ENCODE measurements at regions not wholly inside any gene's neighbourhood (a gene's known extent, or its start where the extent isn't known, plus 50 kb on each side); places are given as distances from the start of the nearest gene placed in this dataset.

- no peak for DNase-seq
- H3K4me1 Mint-ChIP-seq = no peaks in the 10 kb centered on the region
- no peak for TF ChIP-seq CTCF (IDR thresholded peaks at IDR 0.05)
- no peaks in the 10 kb centered on the region for H3K36me3 Mint-ChIP-seq (ENCODE audit: low read depth)
- H3K9me3 Mint-ChIP-seq = no peaks in the 10 kb centered on the region
- no peaks in the 10 kb centered on the region for H3K27me3 Mint-ChIP-seq (ENCODE audit: low read depth, poor library complexity)
- H3K27ac Mint-ChIP-seq = no peak overlapping the region
- no peak overlapping the region for H3K4me3 Mint-ChIP-seq
These were observed 537.4 kb upstream of the LUZP2 start for GRCh38 chr11:23959462-23959861.

GRCh38 chr11:23961503-23962338, 535.1 kb upstream of the LUZP2 start:
- no peak for TF ChIP-seq CTCF (IDR thresholded peaks at IDR 0.05)
- H3K27me3 Mint-ChIP-seq (ENCODE audit: low read depth, poor library complexity) = no peaks in the 10 kb centered on the region
- no peak overlapping the region for H3K27ac Mint-ChIP-seq
- H3K4me3 Mint-ChIP-seq = no peak overlapping the region
- no peaks in the 10 kb centered on the region for H3K36me3 Mint-ChIP-seq (ENCODE audit: low read depth)
- no peaks in the 10 kb centered on the region for H3K4me1 Mint-ChIP-seq
- no peak for DNase-seq
- no peaks in the 10 kb centered on the region for H3K9me3 Mint-ChIP-seq

GRCh38 chr11:23973244-23973643, 523.6 kb upstream of the LUZP2 start:
- Mint-ChIP-seq H3K9me3 (no peaks in the 10 kb centered on the region), H3K36me3 (ENCODE audit: low read depth) (no peaks in the 10 kb centered on the region), H3K27ac (no peak overlapping the region), H3K4me1 (peaks cover 3% of the 10 kb centered on the region), H3K27me3 (ENCODE audit: low read depth, poor library complexity) (no peaks in the 10 kb centered on the region), H3K4me3 (no peak overlapping the region)
- TF ChIP-seq CTCF (IDR thresholded peaks at IDR 0.05) = no peak
- DNase-seq = no peak

- TF ChIP-seq CTCF (IDR thresholded peaks at IDR 0.05) = no peak
- Mint-ChIP-seq H3K36me3 (ENCODE audit: low read depth) (no peaks in the 10 kb centered on the region), H3K4me3 (no peak overlapping the region), H3K9me3 (no peaks in the 10 kb centered on the region), H3K4me1 (peaks cover 3% of the 10 kb centered on the region), H3K27me3 (ENCODE audit: low read depth, poor library complexity) (no peaks in the 10 kb centered on the region), H3K27ac (no peak overlapping the region)
- no peak for DNase-seq
These were observed 522.8 kb upstream of the LUZP2 start for GRCh38 chr11:23974051-23974450.

- Mint-ChIP-seq H3K4me1 (peaks cover 3% of the 10 kb centered on the region), H3K36me3 (ENCODE audit: low read depth) (no peaks in the 10 kb centered on the region), H3K27me3 (ENCODE audit: low read depth, poor library complexity) (no peaks in the 10 kb centered on the region), H3K9me3 (no peaks in the 10 kb centered on the region), H3K27ac (no peak overlapping the region), H3K4me3 (no peak overlapping the region)
- no peak for DNase-seq
- no peak for TF ChIP-seq CTCF (IDR thresholded peaks at IDR 0.05)
These were observed 522.3 kb upstream of the LUZP2 start for GRCh38 chr11:23974601-23975000.

GRCh38 chr11:23976426-23976825, 520.4 kb upstream of the LUZP2 start:
- Mint-ChIP-seq H3K9me3 (no peaks in the 10 kb centered on the region), H3K27me3 (ENCODE audit: low read depth, poor library complexity) (no peaks in the 10 kb centered on the region), H3K36me3 (ENCODE audit: low read depth) (no peaks in the 10 kb centered on the region), H3K27ac (no peak overlapping the region), H3K4me1 (peaks cover 3% of the 10 kb centered on the region), H3K4me3 (no peak overlapping the region)
- no peak for DNase-seq
- no peak for TF ChIP-seq CTCF (IDR thresholded peaks at IDR 0.05)
